SU-DHL-6 (cell line): ENCODE measurements at regions not wholly inside any gene's neighbourhood (a gene's known extent, or its start where the extent isn't known, plus 50 kb on each side); places are given as distances from the start of the nearest gene placed in this dataset.

Experiments
- H2AFZ ChIP-seq: fragments of 200-600 bp; sonication (generic); 2 replicates; pipeline ENCODE4 v1.6.1; 2014; ENCODE audit warnings: low read depth, mild to moderate bottlenecking, moderate library complexity, mixed read lengths, antibody characterized with exemption, low read length; ENCODE audit not compliant: severe bottlenecking
- H3F3A ChIP-seq: fragments of 200-600 bp; shearing (Covaris generic); 2 replicates; pipeline ENCODE4 v1.6.0; 2016; ENCODE audit warnings: antibody characterized with exemption, mild to moderate bottlenecking; ENCODE audit not compliant: insufficient read depth
- H3K27ac ChIP-seq: fragments of 200-600 bp; sonication (generic); 2 replicates; pipeline ENCODE4 v1.5.1; 2016; ENCODE audit warnings: low read depth, mild to moderate bottlenecking, low read length, moderate library complexity, mixed read lengths
- H3K27me3 ChIP-seq: fragments of 200-600 bp; sonication (generic), shearing (Covaris generic); 2 replicates; pipeline ENCODE4 v1.6.0; 2014; ENCODE audit warnings: mild to moderate bottlenecking, low read length
- H3K36me3 ChIP-seq: fragments of 200-600 bp; sonication (generic); 2 replicates; pipeline ENCODE4 v1.6.1; 2014; ENCODE audit warnings: mild to moderate bottlenecking, low read length, mixed read lengths
- H3K4me2 ChIP-seq: fragments of 300-600, 200-600 bp; shearing (Covaris generic), sonication (generic); 2 replicates; pipeline ENCODE4 v1.6.0; 2014; ENCODE audit warnings: low read length, low read depth, mild to moderate bottlenecking; ENCODE audit not compliant: poor library complexity, severe bottlenecking
- H3K4me3 ChIP-seq: fragments of 200-600 bp; sonication (generic); 2 replicates; pipeline ENCODE4 v1.5.1; 2014; ENCODE audit warnings: antibody characterized with exemption, low read length, mild to moderate bottlenecking, mixed read lengths; ENCODE audit not compliant: insufficient read depth, poor library complexity, severe bottlenecking
- H3K79me2 ChIP-seq: fragments of 200-600 bp; sonication (generic); 2 replicates; pipeline ENCODE4 v1.6.1; 2014; ENCODE audit warnings: mild to moderate bottlenecking, low read length, moderate library complexity; ENCODE audit not compliant: insufficient read depth
- H3K9ac ChIP-seq: fragments of 200-600 bp; sonication (generic); 2 replicates; pipeline ENCODE4 v1.7.0; 2014; ENCODE audit warnings: mild to moderate bottlenecking, low read length
- H3K9me2 ChIP-seq: fragments of 200-600 bp; sonication (generic); replicated peaks from 2 replicates; pipeline ENCODE4 v1.6.1; 2014; ENCODE audit warnings: low read length; ENCODE audit not compliant: insufficient read depth
- H3K9me3 ChIP-seq: fragments of 200-600 bp; sonication (generic); 2 replicates; pipeline ENCODE4 v1.6.1; 2014; ENCODE audit warnings: low read length, mixed read lengths; ENCODE audit not compliant: insufficient read depth
- H4K20me1 ChIP-seq: fragments of 200-600 bp; sonication (generic); 2 replicates; pipeline ENCODE4 v1.6.1; 2014; ENCODE audit warnings: low read depth, mild to moderate bottlenecking, antibody characterized with exemption, low read length, moderate library complexity, mixed read lengths
- CTCF ChIP-seq: fragments of 200-600 bp; sonication (generic); IDR thresholded peaks from one replicate; pipeline ENCODE4 v1.5.1; 2017; ENCODE audit warnings: antibody characterized with exemption, mild to moderate bottlenecking, low read length, moderate library complexity; ENCODE audit not compliant: insufficient read depth, poor library complexity, severe bottlenecking
- EZH2phosphoT487 ChIP-seq: fragments of 200-600 bp; sonication (generic), shearing (Covaris generic); conservative IDR thresholded peaks from 2 replicates; pipeline ENCODE4 v1.6.1; 2018; ENCODE audit warnings: mild to moderate bottlenecking, antibody characterized with exemption, low read length, moderate library complexity, mixed read lengths

- Histone ChIP-seq H3K4me2 (no peak overlapping the region), H3K27me3 (no peaks in the 10 kb centered on the region), H4K20me1 (no peaks in the 10 kb centered on the region), H3K4me3 (no peak overlapping the region), H3K79me2 (no peaks in the 10 kb centered on the region), H3K9me3 (no peaks in the 10 kb centered on the region), H3K9me2 (no peaks in the 10 kb centered on the region), H2AFZ (no peak overlapping the region), H3K9ac (no peak overlapping the region), H3K27ac (no peak overlapping the region), H3F3A (no peaks in the 10 kb centered on the region), H3K36me3 (no peaks in the 10 kb centered on the region)
- TF ChIP-seq CTCF (no peak), EZH2phosphoT487 (no peak)
Measured at GRCh38 chr16:66164581-66165247, 201.8 kb upstream of the CDH5 start.

- H3K9ac ChIP-seq: no peak overlapping the region
- H3K27me3 ChIP-seq: no peaks in the 10 kb centered on the region
- no peaks in the 10 kb centered on the region for H4K20me1 ChIP-seq
- no peak overlapping the region for H3K4me2 ChIP-seq
- H3K4me3 ChIP-seq: no peak overlapping the region
- no peaks in the 10 kb centered on the region for H3K9me2 ChIP-seq
- no peak overlapping the region for H3K27ac ChIP-seq
- no peaks in the 10 kb centered on the region for H3F3A ChIP-seq
- no peaks in the 10 kb centered on the region for H3K79me2 ChIP-seq
- no peak for TF ChIP-seq CTCF
- TF ChIP-seq EZH2phosphoT487: no peak
- H3K9me3 ChIP-seq: no peaks in the 10 kb centered on the region
- no peaks in the 10 kb centered on the region for H3K36me3 ChIP-seq
- H2AFZ ChIP-seq: no peak overlapping the region
Measured at GRCh38 chr16:66162821-66163220, 203.7 kb upstream of the CDH5 start.

GRCh38 chr16:66161942-66162341, 204.5 kb upstream of the CDH5 start:
- no peak overlapping the region for H3K27ac ChIP-seq
- H3K4me3 ChIP-seq: no peak overlapping the region
- H3K9ac ChIP-seq: no peak overlapping the region
- no peaks in the 10 kb centered on the region for H3K9me2 ChIP-seq
- H3F3A ChIP-seq: no peaks in the 10 kb centered on the region
- no peaks in the 10 kb centered on the region for H3K9me3 ChIP-seq
- TF ChIP-seq CTCF: no peak
- no peak for TF ChIP-seq EZH2phosphoT487
- no peaks in the 10 kb centered on the region for H3K36me3 ChIP-seq
- H3K27me3 ChIP-seq: no peaks in the 10 kb centered on the region
- H4K20me1 ChIP-seq: no peaks in the 10 kb centered on the region
- no peak overlapping the region for H2AFZ ChIP-seq
- no peak overlapping the region for H3K4me2 ChIP-seq
- H3K79me2 ChIP-seq: no peaks in the 10 kb centered on the region
